GM23338 (cell line): ENCODE measurements at regions not wholly inside any gene's neighbourhood (a gene's known extent, or its start where the extent isn't known, plus 50 kb on each side); places are given as distances from the start of the nearest gene placed in this dataset.

Source experiments
- JUNB ChIP-seq: IDR thresholded peaks from one replicate; pipeline ENCODE4 v1.6.1; 2016; ENCODE audit warnings: antibody characterized with exemption; ENCODE audit not compliant: unreplicated experiment
- STAT1 ChIP-seq: IDR thresholded peaks from one replicate; pipeline ENCODE4 v1.6.1; 2016; ENCODE audit warnings: antibody characterized with exemption; ENCODE audit not compliant: unreplicated experiment
- ZNF331 ChIP-seq: fragments of 250-450 bp; sonication (Bioruptor Pico); IDR thresholded peaks from 2 replicates; pipeline ENCODE4 v1.5.0; 2020; ENCODE audit warnings: low read depth, mild to moderate bottlenecking, moderate library complexity
- TF ChIP-seq, protein P1 (sequence below): fragments of 250-450 bp; sonication (Bioruptor Pico); IDR thresholded peaks from 2 replicates; pipeline ENCODE4 v1.5.0; 2020; ENCODE audit warnings: mild to moderate bottlenecking, moderate library complexity
- TF ChIP-seq, protein P2 (sequence below): IDR thresholded peaks from 2 replicates; pipeline ENCODE4 v1.6.1; 2016; ENCODE audit warnings: antibody characterized with exemption
- TF ChIP-seq, protein P3 (sequence below): IDR thresholded peaks from one replicate; pipeline ENCODE4 v1.6.1; 2018; ENCODE audit warnings: antibody characterized with exemption; ENCODE audit not compliant: unreplicated experiment

DNA sequence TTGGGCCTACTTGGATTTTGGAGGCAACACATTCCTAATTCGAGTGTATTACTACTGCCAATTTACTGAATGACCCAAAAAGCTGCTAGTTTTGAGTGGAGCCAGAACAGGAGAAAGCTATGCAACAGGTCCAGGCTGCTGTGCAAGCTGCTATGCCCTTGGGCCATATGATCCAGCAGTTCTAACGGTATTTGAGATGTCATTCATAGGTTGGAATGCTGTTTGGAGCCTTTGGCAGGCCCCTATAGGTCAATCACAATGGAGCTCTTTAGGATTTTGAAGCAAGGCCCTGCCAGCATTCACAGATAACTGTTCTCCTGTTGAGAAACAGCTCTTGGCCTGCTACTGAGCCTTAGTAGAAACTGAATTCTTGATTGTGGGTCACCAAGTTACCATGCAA lies 368.7 kb downstream of the CDH19 start (continued):
- TF ChIP-seq, protein P1, sequence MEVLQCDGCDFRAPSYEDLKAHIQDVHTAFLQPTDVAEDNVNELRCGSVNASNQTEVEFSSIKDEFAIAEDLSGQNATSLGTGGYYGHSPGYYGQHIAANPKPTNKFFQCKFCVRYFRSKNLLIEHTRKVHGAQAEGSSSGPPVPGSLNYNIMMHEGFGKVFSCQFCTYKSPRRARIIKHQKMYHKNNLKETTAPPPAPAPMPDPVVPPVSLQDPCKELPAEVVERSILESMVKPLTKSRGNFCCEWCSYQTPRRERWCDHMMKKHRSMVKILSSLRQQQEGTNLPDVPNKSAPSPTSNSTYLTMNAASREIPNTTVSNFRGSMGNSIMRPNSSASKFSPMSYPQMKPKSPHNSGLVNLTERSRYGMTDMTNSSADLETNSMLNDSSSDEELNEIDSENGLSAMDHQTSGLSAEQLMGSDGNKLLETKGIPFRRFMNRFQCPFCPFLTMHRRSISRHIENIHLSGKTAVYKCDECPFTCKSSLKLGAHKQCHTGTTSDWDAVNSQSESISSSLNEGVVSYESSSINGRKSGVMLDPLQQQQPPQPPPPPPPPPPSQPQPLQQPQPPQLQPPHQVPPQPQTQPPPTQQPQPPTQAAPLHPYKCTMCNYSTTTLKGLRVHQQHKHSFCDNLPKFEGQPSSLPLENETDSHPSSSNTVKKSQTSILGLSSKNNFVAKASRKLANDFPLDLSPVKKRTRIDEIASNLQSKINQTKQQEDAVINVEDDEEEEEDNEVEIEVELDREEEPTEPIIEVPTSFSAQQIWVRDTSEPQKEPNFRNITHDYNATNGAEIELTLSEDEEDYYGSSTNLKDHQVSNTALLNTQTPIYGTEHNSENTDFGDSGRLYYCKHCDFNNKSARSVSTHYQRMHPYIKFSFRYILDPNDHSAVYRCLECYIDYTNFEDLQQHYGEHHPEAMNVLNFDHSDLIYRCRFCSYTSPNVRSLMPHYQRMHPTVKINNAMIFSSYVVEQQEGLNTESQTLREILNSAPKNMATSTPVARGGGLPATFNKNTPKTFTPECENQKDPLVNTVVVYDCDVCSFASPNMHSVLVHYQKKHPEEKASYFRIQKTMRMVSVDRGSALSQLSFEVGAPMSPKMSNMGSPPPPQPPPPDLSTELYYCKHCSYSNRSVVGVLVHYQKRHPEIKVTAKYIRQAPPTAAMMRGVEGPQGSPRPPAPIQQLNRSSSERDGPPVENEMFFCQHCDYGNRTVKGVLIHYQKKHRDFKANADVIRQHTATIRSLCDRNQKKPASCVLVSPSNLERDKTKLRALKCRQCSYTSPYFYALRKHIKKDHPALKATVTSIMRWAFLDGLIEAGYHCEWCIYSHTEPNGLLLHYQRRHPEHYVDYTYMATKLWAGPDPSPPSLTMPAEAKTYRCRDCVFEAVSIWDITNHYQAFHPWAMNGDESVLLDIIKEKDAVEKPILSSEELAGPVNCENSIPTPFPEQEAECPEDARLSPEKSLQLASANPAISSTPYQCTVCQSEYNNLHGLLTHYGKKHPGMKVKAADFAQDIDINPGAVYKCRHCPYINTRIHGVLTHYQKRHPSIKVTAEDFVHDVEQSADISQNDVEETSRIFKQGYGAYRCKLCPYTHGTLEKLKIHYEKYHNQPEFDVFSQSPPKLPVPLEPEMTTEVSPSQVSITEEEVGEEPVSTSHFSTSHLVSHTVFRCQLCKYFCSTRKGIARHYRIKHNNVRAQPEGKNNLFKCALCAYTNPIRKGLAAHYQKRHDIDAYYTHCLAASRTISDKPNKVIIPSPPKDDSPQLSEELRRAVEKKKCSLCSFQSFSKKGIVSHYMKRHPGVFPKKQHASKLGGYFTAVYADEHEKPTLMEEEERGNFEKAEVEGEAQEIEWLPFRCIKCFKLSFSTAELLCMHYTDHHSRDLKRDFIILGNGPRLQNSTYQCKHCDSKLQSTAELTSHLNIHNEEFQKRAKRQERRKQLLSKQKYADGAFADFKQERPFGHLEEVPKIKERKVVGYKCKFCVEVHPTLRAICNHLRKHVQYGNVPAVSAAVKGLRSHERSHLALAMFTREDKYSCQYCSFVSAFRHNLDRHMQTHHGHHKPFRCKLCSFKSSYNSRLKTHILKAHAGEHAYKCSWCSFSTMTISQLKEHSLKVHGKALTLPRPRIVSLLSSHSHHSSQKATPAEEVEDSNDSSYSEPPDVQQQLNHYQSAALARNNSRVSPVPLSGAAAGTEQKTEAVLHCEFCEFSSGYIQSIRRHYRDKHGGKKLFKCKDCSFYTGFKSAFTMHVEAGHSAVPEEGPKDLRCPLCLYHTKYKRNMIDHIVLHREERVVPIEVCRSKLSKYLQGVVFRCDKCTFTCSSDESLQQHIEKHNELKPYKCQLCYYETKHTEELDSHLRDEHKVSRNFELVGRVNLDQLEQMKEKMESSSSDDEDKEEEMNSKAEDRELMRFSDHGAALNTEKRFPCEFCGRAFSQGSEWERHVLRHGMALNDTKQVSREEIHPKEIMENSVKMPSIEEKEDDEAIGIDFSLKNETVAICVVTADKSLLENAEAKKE (CRISPR knock-in tag), result no peak
- TF ChIP-seq, protein P2, sequence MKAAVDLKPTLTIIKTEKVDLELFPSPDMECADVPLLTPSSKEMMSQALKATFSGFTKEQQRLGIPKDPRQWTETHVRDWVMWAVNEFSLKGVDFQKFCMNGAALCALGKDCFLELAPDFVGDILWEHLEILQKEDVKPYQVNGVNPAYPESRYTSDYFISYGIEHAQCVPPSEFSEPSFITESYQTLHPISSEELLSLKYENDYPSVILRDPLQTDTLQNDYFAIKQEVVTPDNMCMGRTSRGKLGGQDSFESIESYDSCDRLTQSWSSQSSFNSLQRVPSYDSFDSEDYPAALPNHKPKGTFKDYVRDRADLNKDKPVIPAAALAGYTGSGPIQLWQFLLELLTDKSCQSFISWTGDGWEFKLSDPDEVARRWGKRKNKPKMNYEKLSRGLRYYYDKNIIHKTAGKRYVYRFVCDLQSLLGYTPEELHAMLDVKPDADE, result no peak
- TF ChIP-seq STAT1, result no peak
- TF ChIP-seq, protein P3, sequence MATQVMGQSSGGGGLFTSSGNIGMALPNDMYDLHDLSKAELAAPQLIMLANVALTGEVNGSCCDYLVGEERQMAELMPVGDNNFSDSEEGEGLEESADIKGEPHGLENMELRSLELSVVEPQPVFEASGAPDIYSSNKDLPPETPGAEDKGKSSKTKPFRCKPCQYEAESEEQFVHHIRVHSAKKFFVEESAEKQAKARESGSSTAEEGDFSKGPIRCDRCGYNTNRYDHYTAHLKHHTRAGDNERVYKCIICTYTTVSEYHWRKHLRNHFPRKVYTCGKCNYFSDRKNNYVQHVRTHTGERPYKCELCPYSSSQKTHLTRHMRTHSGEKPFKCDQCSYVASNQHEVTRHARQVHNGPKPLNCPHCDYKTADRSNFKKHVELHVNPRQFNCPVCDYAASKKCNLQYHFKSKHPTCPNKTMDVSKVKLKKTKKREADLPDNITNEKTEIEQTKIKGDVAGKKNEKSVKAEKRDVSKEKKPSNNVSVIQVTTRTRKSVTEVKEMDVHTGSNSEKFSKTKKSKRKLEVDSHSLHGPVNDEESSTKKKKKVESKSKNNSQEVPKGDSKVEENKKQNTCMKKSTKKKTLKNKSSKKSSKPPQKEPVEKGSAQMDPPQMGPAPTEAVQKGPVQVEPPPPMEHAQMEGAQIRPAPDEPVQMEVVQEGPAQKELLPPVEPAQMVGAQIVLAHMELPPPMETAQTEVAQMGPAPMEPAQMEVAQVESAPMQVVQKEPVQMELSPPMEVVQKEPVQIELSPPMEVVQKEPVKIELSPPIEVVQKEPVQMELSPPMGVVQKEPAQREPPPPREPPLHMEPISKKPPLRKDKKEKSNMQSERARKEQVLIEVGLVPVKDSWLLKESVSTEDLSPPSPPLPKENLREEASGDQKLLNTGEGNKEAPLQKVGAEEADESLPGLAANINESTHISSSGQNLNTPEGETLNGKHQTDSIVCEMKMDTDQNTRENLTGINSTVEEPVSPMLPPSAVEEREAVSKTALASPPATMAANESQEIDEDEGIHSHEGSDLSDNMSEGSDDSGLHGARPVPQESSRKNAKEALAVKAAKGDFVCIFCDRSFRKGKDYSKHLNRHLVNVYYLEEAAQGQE, result no peak
- TF ChIP-seq JUNB, result no peak
- no peak for TF ChIP-seq ZNF331
